Pancreas (tissue), 10 donors: ENCODE measurements at regions not wholly inside any gene's neighbourhood (a gene's known extent, or its start where the extent isn't known, plus 50 kb on each side); places are given as distances from the start of the nearest gene placed in this dataset.

ENCODE experiments used
- ATAC-seq, 4 donors: fragments of 200-7000 bp; cut with Tn5 transposase; one replicate each; pipeline versions ENCODE4 v1.8.0 to v1.9.1; 2020; ENCODE audit warnings: mild to moderate bottlenecking in 4 of 4, moderate library complexity in 4 of 4
- DNase-seq, 6 donors: peaks; one replicate each; pipeline ENCODE4 v3.0.0-alpha.2; 2020
- FAIRE-seq: peaks from 2 replicates; lab custom pipeline; 2012; peaks lifted over from hg19 to GRCh38; lab: Jason Lieb, UNC
- H3K27ac ChIP-seq, 4 donors: fragments of 200-600 bp; sonication (generic); 1 replicate in 3 of 4; 2 replicates in 1 of 4; pipeline versions ENCODE4 v1.5.0 to v1.8.0; 2020
- H3K27me3 ChIP-seq, 4 donors: fragments of 200-600 bp; one replicate each; pipeline ENCODE4 v1.8.0; 2021
- H3K36me3 ChIP-seq, 3 donors: fragments of 200-600 bp; sonication (generic) in 1 of 3; one replicate each; pipeline versions ENCODE4 v1.5.0 to v1.8.0; 2020 to 2021
- H3K4me1 ChIP-seq, 3 donors: fragments of 200-600 bp; one replicate each; pipeline ENCODE4 v1.8.0; 2021
- H3K4me3 ChIP-seq, 4 donors: fragments of 200-600 bp; sonication (generic) in 2 of 4; one replicate each; pipeline versions ENCODE4 v1.5.0 to v1.8.0; 2020 to 2021
- H3K9me3 ChIP-seq, 4 donors: fragments of 200-600 bp; one replicate each; pipeline ENCODE4 v1.8.0; 2021
- WGBS, 2 donors: extraction: QIAGEN DNeasy Blood & Tissue Kit; methylation state at CpG; one replicate each; pipeline ENCODE4 v1.1.7; 2013; 5-methylcytosine and 5-hydroxymethylcytosine counted together
- intact Hi-C, 3 donors: fragments of 100-400 bp; cut with DNase I; formaldehyde crosslinking; loops; one replicate each; pipeline versions ENCODE4 v1.11.1 to v1.14.2; 2022
- TF ChIP-seq, protein P1 (sequence below), 4 donors: fragments of 200-600 bp; sonication (generic) in 3 of 4; IDR thresholded peaks; one replicate each; pipeline versions ENCODE4 v1.5.0 to v1.8.0; 2021; ENCODE audit warnings: antibody characterized with exemption in 4 of 4
- donor health status: healthy with polysubstance abuse.
- donor health status: DM: no; HTN: no; CAD: no; lungs with moderate emphysema.
- donor health status: DM: no; HTN: no; CAD: no.
- donor health status: control.
- donor health status: control.
- donor health status: Bipolar disorder and iron deficiency.
- donor health status: DM: yes; HTN: yes; CAD: no.
- donor health status: DM: no; HTN: no; CAD: no.
- donor health status: DM: no; HTN: no; CAD: no.
- donor health status: DM: yes; HTN: yes; CAD: no.

DNA sequence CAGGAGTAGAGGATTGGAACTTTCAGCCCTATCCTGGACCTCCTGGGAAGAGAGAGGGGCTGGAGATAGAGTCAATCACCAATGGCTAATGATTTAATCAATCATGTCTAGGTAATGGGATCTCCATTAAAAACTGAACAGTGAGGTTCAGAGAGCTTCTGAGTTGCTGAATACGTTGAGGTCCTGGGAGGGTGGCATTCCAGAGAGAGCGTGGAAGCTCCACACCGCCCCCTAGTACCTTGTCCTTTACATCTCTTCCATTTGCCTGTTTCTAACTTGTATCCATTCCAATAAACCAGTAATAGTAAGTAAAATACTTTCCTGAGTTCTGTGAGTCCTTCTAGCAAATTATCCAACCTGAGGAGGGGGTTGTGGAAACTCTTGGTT, 101.7 kb downstream of the B3GNT2 start:
- intact Hi-C loops = no loop called here
- Histone ChIP-seq H3K27me3 (no peaks in the 10 kb centered on the region), H3K27ac (no peak overlapping the region), H3K36me3 (no peaks in the 10 kb centered on the region), H3K9me3 (no peaks in the 10 kb centered on the region), H3K4me1 (peaks cover 15 to 16% (median 15%) of the 10 kb centered on the region in 3 donors), H3K4me3 (no peak overlapping the region)
- ATAC-seq = peak in 2 of 4 donors; percentile 31 to 41
- FAIRE-seq = no peak
- peak in 4 of 6 donors; percentile 31 to 60 (median 44) for DNase-seq
- 26 to 47% methylated on average over 3 of the region's 3 CpGs for WGBS, 2 donors
- TF ChIP-seq, protein P1, sequence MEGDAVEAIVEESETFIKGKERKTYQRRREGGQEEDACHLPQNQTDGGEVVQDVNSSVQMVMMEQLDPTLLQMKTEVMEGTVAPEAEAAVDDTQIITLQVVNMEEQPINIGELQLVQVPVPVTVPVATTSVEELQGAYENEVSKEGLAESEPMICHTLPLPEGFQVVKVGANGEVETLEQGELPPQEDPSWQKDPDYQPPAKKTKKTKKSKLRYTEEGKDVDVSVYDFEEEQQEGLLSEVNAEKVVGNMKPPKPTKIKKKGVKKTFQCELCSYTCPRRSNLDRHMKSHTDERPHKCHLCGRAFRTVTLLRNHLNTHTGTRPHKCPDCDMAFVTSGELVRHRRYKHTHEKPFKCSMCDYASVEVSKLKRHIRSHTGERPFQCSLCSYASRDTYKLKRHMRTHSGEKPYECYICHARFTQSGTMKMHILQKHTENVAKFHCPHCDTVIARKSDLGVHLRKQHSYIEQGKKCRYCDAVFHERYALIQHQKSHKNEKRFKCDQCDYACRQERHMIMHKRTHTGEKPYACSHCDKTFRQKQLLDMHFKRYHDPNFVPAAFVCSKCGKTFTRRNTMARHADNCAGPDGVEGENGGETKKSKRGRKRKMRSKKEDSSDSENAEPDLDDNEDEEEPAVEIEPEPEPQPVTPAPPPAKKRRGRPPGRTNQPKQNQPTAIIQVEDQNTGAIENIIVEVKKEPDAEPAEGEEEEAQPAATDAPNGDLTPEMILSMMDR (IDR thresholded peaks at IDR 0.05) = peak; percentile 8 to 17 (median 12)

DNA sequence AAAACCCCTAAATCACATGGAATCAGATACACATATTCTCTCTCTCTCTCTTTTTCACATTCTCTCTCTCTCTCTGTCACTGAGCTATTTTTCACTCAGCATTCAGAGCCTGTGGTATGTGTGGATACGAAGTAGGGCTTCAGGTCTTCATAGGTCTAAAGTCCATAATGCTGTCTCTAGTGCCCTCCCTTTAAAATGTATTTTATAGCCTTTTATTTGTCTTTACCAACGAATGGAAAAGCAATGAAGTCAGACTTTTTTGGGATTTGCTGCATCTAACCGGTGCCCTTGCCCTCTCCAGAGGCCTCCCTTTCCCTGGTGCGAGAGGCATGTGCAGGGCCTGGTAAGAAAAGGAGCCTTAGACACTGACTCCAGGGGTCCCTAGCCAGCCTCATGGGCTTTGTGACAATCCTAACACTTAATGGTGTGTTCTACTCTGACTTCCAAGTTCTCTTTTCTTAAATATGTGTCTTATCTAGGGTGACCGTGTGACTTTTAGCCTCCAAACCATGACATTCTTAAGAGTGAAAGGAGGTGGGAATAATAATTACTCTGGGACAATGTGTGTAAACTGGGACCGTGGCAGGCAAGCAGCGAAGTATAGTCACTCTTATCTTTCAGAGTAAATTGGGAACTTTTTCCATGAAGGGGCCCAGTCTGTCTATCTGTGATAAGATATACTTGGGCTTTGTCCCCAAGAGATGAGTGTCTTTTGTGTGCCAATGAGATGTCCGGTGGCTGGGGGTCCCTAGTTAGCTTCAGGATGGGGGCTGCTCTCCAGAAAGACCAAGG, 101.1 kb downstream of the B3GNT2 start:
- TF ChIP-seq, protein P1 (IDR thresholded peaks at IDR 0.05) = no peak
- DNase-seq (no peak), FAIRE-seq (no peak), ATAC-seq (no peak)
- Histone ChIP-seq H3K27me3 (no peaks in the 10 kb centered on the region), H3K4me3 (no peak overlapping the region), H3K9me3 (no peaks in the 10 kb centered on the region), H3K4me1 (peaks cover 19% of the 10 kb centered on the region in 3 donors), H3K27ac (no peak overlapping the region), H3K36me3 (no peaks in the 10 kb centered on the region)
- intact Hi-C loops = no loop called here
- WGBS, 2 donors = 60 to 63% methylated on average over 8 of the region's 8 CpGs

DNA sequence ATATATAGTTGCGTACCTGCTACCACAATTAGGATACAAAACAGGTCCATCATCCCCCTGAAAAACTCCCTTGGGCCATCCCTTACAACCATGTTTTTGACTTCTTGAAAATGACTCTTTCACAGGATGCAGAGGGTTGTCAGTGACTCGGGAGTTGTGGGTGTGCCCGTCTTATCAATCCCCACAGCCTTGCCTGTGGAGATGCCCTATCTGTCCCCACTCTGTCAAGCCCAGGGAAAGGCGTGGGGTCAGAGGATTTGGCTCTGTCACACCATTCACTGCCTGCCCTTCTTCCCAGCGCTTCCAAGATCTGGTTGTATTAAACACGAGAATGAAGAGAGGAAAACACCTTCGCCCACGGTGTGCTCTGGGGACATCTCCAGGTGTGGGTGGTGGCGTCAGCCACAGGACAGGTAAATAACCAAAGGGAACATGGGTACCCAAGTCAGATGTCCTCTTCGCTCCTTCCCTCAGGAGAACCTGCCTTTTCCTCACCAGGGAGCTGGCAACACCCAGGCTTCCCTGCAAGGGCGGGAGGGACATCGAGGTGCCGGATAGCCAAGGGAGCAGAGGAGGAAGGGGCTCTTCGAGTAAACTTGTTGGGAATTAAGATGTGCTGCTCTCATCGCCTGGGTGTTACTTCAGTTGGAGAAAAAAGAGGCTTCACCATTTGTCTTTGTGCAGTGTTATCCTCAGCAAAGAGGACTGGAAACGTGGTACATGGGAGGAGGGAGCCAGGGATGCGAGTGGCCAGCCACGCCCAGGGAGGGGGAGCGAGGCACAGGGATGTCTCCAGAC, 100.3 kb downstream of the B3GNT2 start:
- 90 to 91% methylated on average over 19 of the region's 19 CpGs for WGBS, 2 donors

DNA sequence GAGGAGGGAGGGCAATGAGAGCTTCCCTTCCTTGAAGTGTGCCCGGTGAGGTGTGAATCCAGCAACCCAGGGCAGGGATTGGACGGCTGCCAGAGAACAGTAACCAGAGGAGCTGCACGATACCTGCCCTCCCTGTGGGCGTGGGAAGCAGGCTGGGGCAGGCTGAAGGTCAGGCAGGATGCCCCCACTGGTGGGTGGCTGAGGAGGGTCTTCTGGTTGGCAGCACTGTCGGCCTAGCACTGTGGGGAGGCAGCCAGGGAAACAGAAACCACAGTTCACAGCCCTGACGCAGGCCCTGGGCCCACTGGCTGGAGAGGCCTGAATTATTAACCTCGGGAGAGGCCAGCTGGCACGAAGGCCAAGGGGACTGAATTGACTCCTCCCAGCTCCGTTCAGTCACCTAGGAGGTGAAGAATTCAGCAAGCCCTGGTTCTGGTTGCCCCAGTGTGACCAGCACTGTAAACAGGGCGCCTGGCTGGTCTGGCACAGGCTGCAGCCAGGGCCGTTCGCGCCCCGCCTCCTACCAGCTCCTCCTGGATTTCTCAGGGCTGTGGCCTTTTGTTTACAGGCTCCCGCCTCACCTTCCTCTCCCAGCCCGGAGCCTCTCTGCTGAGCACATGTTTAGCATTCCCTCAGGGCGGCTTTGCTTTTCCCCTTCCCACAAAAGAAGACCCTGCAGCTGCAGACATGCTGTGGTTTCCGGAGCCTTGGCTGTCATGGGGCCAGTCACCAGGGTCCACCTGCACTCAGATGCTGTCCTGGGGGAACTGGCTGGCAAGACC, 97.8 kb downstream of the B3GNT2 start:
- intact Hi-C loops = no loop called here
- H3K9me3 ChIP-seq = no peaks in the 10 kb centered on the region
- H3K27ac ChIP-seq = peak overlapping the region; percentile 68 to 94 (median 87)
- ATAC-seq = peak; percentile 87 to 92 (median 88)
- 8 to 9% methylated on average over 17 to 18 of the region's 18 CpGs for WGBS, 2 donors
- DNase-seq = peak; percentile 89 to 95 (median 92)
- no peaks in the 10 kb centered on the region for H3K27me3 ChIP-seq
- peaks cover 19 to 23% (median 22%) of the 10 kb centered on the region in 3 donors for H3K4me1 ChIP-seq
- peak overlapping the region in 1 of 4 donors; percentile 23 for H3K4me3 ChIP-seq
- no peak for FAIRE-seq
- TF ChIP-seq, protein P1 (IDR thresholded peaks at IDR 0.05) = no peak
- no peaks in the 10 kb centered on the region for H3K36me3 ChIP-seq

More for the DNA sequence above, 100.3 kb downstream of the B3GNT2 start:
- Histone ChIP-seq H3K4me1 (peaks cover 19 to 23% (median 22%) of the 10 kb centered on the region in 3 donors), H3K36me3 (no peaks in the 10 kb centered on the region), H3K9me3 (no peaks in the 10 kb centered on the region), H3K27me3 (no peaks in the 10 kb centered on the region), H3K27ac (no peak overlapping the region), H3K4me3 (no peak overlapping the region)
- TF ChIP-seq, protein P1 (IDR thresholded peaks at IDR 0.05) = no peak
- FAIRE-seq (no peak), DNase-seq (no peak), ATAC-seq (no peak)
- intact Hi-C loops = no loop called here
